ENCODE measurements at regions not wholly inside any gene's neighbourhood (a gene's known extent, or its start where the extent isn't known, plus 50 kb on each side); places are given as distances from the start of the nearest gene placed in this dataset.

DNA sequence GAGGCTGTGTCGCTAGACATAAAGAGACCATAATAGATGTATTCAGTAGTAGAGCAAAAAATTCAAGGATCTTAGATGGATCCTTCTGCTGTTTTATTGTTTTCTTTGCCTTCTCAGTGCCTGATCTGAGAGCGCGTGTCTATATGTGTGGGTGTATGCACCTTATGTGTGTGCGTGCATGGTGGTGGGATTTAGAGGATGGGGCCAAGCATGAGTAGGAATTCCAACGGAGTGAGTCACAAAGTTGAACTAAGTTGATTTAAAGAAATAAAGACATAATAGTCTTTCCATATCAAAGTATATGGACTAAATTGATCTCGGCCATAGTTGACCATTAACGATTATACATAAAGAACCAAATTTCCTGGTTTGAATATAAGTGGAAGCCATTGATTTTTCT lies 178.7 kb downstream of the CYYR1 start:
- TF ChIP-seq POLR2A (IDR thresholded peaks at IDR 0.05) (no peak), POLR2AphosphoS5 (IDR thresholded peaks at IDR 0.05) (no peak)
- TF ChIP-seq, protein P1, sequence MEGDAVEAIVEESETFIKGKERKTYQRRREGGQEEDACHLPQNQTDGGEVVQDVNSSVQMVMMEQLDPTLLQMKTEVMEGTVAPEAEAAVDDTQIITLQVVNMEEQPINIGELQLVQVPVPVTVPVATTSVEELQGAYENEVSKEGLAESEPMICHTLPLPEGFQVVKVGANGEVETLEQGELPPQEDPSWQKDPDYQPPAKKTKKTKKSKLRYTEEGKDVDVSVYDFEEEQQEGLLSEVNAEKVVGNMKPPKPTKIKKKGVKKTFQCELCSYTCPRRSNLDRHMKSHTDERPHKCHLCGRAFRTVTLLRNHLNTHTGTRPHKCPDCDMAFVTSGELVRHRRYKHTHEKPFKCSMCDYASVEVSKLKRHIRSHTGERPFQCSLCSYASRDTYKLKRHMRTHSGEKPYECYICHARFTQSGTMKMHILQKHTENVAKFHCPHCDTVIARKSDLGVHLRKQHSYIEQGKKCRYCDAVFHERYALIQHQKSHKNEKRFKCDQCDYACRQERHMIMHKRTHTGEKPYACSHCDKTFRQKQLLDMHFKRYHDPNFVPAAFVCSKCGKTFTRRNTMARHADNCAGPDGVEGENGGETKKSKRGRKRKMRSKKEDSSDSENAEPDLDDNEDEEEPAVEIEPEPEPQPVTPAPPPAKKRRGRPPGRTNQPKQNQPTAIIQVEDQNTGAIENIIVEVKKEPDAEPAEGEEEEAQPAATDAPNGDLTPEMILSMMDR (IDR thresholded peaks at IDR 0.05): no peak

Measured in transverse colon (tissue), 4 donors.